ENCODE measurements at regions not wholly inside any gene's neighbourhood (a gene's known extent, or its start where the extent isn't known, plus 50 kb on each side); places are given as distances from the start of the nearest gene placed in this dataset.

DNA sequence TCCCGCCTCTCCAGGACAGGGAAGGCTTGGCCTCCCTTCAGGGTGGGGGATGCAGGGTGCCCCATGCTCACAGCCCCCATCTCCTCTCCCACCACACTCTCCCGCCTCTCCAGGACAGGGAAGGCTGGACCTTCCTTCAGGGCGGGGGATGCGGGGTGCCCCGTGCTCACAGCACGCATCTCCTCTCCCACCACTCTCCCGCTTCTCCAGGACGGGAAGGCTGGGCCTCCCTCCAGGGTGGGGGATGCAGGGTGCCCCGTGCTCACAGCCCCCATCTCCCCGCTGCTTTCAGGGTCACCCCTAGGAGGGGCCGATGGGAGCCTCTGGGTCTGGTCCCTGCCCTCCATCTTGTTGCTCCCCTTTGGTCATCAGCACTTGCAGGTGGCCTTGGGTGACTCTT, 348.0 kb downstream of the CTTN start:
- DNase-seq (ENCODE audit: low spot score in 2 of 2) (no peak), FAIRE-seq (no peak)

DNA sequence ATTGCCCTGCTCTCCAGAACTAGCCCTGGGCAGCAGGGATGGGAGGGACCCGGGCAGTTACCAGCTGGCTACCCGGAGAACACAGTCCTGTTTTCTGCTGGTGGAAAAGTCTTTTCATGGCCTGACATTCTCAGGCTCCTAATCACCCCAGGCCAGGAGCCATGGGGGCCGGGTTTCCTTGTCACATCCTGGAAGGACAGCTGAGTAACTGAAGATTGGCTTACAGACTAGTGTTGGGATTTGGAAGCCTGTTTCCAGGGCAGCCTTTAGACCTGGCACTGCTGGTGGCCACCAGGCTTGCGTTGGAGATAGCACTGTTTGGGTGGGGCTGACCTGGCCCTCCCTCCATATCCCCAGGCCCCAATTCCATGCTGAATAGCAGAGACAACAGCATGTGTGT, 349.0 kb downstream of the CTTN start:
- DNase-seq (ENCODE audit: low spot score in 2 of 2) = no peak
- no peak for FAIRE-seq

DNA sequence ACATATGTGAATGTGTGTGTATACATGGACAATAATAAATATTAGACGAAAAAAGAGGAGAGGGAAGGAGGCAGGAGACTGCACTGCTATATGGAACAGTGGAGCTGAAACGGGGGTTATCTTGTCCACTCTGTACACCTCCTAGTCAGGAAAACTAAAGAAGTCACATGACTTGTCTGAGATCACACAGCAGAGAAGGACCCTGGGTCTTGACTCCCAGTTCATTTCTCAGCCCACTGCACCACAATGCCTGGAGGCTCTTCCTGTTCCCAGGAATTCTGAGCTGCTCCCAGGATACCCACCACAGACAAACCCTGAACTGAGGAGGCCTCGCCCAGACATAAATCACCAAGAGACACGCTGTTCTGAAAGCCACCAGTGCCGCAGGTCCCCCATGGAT, 349.6 kb downstream of the CTTN start:
- DNase-seq (ENCODE audit: low spot score in 2 of 2) (no peak), FAIRE-seq (no peak)

DNA sequence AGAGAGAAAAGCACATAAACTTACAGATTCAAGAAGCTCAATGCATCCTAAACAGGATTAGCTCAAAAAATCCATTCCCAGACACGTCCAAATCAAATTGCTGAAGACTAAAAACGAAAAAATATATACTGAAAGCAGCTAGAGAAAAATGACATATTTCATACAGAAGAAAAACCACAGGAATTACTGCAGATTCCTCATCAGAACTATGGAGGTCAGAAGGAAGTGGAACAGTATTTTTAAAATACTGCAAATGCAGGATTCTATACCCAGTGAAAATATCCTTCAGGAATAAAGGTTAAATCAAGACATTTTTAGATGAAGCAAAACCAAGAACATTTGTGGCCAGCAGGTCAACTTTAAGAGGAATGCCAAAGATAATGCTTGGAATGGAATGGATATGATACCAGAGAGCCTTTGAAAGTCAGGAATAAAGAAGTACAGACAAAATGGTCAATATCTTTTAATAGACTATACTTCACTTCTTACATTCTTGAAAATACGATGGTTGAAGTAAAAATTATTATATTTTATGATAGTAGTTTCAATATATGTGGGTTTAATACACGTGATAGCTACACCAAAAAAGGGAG, 352.9 kb downstream of the CTTN start:
- DNase-seq (ENCODE audit: low spot score in 2 of 2) (no peak), FAIRE-seq (no peak)

DNA sequence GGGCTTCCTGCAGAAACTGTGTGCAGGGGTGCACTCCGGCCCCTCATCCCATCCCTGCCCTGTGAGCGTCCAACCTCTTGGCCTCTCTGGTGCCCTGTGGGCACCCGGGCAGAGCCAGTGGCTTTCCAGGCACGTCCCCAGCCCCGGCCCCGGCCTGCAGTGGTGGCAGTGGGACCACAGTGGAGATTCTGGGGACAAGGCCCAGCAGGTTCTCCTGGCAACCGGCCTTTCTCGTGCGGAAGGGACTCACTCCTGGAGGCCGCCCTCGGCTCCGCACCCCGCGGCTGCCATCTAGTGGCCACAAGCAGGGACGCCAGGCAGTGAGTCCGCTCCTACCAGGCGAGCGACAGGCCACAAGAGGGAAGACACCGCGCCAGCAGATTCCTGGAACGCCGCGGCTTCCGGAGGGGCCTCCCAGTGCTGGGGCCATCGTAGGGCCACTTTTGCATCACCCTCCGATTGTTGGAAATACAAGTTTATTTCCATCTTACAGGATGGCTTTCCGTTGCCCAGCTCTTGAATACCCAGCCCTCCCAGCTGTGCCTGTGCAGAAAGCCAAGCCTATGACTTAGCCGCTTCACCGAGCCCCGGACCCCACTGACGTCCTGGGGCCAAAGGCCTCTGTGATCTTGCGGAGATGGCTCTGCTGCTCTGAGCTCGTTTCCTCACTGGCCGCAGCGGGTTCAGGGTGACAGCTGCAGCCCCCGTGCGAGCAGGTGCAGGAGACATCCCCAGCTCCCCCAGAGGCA, 357.3 kb downstream of the CTTN start:
- DNase-seq (ENCODE audit: low spot score in 2 of 2) = peak; percentile 63 to 93
- no peak for FAIRE-seq

DNA sequence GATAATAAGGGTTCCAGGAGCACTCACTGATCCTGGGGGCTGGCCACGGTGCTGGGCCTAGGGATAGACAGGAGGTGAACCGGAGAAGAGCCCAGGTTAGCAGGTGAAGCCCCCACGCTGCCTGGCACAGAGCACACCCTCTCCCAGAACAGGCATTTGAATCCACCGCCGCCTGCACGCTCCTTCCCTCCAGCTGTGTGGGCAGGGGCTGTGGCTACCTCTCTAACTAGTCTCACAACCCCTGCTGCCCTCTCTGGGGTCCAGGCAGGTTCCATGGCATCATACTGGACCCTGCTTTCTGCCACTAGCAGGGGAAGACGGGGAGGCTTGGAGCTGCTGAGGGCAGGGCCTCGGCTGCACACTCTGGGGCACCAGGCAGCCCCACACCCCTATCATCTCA, 358.0 kb downstream of the CTTN start:
- DNase-seq (ENCODE audit: low spot score in 2 of 2) = no peak
- no peak for FAIRE-seq

DNA sequence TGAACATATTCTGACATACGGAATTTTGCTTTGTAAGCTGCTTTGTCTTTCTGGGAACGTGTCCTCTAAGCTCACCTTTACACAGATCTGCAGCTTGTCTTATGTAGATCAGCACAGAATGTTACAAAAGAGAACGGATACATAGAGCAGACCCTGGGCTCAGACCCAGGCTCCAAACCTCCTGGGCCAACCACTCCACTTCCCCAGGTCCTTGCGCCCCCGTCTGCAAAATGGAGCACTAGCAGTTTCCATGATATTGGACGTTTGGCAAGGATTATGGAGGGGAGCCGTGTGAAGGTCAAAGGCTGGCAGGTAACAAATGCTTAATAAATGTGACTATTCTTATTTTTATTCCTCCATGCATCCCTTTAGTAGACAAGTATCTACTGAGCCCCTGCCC, 358.4 kb downstream of the CTTN start:
- DNase-seq (ENCODE audit: low spot score in 2 of 2) (no peak), FAIRE-seq (no peak)

DNA sequence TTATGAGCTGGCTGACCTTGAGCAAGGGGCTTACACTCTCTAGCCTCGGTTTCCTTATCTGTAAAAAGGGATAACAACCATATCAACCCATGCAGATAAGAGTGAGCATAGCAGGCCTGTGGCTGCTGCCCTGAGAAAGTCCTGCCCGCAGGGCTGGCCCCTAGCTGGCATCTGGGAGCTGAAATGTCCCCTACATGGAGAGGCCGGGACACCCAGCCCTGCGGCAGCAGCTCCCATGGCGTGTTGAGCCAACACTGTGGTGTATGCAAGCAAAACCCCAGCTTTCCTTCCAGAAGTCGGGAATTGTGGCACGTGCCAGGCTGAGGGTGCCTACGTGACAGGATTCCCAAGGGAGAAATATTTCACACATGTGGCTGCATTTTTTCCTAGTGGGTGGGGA, 358.9 kb downstream of the CTTN start:
- FAIRE-seq (no peak), DNase-seq (ENCODE audit: low spot score in 2 of 2) (no peak)

DNA sequence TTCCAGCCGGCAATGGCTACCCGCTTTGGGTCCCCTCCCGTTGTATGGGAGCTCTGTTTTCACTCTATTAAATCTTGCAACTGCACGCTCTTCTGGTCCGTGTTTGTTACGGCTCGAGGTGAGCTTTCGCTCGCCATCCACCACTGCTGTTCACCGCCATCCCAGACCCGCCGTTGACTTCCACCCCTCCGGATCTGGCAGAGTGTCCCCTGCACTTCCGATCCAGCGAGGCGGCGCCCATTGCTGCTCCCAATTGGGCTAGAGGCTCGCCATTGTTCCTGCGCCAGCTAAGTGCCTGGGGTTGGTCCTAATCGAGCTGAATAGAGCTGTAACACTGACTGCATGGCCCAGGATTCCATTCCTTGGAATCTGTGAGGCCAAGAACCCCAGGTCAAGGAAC, 359.9 kb downstream of the CTTN start:
- FAIRE-seq (no peak), DNase-seq (ENCODE audit: low spot score in 2 of 2) (no peak)

DNA sequence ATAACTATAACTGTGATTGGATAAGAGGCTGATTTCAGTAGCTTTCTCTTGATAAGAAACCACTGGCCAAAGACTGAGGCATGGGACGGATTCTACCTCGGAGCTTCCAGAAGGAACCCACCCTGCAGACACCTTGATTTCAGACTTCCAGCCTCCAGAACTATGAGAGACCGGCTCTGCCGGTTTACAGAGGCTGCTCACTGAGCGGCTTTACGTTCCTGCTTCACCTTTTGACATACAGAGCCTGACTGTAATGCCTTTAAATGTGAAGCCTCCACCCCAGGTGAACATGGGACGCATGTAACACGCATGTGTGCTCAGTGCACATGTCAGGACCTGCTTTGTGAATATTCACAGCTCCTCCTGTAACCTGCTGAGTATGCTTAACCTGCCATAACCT, 361.5 kb downstream of the CTTN start:
- FAIRE-seq (no peak), DNase-seq (ENCODE audit: low spot score in 2 of 2) (no peak)

DNA sequence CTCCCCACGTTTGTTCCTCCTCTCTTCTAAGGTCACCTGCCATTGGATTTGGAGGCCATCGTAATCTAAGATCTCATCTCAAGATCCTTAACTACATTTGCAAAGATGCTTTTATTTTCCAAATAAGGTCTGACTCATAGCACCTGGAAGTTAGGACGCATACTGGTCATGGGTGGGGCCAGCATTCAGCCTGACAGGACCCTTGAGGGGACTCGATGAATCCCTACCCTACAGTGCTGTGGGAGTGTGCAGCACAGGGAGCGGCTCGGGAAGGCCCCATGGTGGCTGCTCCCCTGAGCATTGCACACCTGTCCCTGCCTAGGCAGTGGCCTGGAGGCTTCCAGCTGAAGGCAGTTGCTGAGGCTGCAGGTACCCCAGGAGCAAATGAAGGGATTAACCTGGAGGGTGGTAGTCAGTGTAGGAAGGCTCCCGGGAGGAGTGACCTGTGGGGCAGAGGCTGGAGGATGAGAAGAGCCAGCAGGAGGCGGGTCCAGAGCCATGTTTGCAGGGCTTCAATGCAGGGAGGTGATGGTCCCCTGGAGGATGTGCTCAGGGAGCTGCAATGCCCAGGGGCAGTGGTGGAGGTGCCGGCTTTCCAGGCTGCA, 362.2 kb downstream of the CTTN start:
- FAIRE-seq (no peak), DNase-seq (ENCODE audit: low spot score in 2 of 2) (no peak)

DNA sequence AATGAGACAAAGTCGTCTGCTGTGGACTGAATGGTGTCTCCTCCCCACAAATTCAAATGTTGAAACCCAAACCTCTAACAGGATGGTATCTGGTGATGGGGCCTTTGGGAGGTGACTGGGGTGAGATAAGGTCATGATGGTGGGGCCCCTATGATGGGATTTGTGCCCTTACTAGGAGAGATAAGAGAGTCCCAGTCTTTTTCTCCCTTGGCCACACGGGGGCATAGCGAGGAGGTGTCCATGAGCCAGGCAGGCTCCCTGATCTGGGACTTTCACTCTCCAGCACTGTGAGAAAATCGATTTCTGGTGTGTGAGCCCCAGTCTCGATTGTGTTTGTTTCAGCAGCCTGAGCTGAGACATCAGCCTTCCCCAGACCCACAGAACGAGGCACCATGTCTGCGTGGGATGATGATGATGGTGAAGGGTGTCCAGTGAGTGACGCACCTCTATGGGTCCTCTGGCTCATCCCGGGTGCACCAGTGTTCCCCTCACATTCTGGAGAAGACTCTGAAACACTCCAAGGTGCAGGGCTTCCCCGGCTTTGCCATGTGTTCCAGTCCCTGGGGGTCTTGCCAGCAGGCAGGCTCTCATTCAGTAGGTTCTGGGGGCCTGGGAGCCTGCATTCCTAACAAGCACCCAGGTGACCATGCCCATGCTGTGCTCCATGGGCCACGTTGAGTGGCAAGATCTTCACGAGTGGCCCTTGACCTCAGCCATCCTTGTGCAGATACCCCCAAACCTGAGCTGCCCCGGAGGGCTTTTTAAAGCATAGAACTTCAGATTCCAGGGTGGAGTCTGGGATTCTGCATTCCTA, 363.0 kb downstream of the CTTN start:
- no peak for DNase-seq (ENCODE audit: low spot score in 2 of 2)

DNA sequence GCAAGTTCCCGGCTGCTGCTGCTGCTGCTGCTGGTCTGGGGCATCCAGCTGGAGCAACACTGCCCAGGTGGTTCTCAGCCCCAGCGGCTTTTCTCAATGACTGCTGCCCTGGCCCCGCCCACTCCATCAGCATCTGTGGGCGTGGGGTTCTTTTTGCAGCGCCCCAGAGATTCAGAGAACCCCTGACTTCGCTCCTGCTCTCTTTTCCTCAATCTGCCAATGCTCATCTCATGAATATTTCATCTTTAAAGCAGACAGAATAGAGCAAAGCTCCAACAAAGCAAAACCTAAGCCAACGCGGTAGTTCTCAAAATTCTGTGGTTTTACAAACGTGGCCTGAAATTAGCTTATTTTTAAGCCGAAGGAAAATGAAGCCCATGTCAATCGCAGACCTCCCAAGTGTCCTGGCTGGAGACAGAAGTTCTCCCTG, 363.6 kb downstream of the CTTN start:
- FAIRE-seq = no peak
- no peak for DNase-seq (ENCODE audit: low spot score in 2 of 2)

More for the DNA sequence above, 363.0 kb downstream of the CTTN start:
- FAIRE-seq = no peak

DNA sequence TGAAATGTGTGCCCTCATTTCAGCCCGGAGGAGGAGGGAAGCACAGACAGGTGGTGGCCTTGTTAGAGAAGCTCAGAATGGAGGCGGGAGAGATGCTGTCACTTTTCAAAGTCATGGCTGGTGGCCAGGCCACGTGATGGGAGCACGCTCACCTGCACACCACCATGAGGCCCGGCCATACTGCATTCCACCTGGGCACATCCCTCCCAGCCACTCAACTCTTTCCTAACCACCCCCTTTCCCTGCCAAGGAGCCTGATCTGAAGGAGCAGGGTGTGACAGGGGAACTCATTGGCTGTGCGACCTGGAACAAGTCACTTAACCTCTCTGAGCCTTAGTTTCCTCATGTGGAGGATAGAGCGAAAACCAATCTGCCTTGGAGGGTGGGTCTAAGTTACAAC, 364.5 kb downstream of the CTTN start:
- DNase-seq (ENCODE audit: low spot score in 2 of 2) (no peak), FAIRE-seq (no peak)

DNA sequence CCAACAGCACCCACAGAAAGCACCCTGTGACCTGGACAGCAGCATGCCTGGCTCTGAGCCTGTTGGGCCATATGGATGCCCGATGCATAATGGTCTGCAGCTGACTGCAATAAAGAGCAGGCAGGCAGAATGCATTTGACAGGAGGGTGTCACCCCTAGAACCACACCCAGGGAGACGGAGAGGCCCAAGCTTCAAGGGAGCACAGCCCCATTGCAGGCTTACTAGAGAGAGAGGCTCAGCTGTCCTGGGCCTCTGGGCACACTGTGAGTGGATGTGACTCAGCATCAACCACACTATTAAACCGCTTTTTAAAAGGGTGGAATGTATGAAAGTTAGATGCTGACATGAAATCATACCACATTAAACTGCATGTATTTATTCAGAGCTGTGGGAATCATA, 365.3 kb downstream of the CTTN start:
- FAIRE-seq (no peak), DNase-seq (ENCODE audit: low spot score in 2 of 2) (no peak)

DNA sequence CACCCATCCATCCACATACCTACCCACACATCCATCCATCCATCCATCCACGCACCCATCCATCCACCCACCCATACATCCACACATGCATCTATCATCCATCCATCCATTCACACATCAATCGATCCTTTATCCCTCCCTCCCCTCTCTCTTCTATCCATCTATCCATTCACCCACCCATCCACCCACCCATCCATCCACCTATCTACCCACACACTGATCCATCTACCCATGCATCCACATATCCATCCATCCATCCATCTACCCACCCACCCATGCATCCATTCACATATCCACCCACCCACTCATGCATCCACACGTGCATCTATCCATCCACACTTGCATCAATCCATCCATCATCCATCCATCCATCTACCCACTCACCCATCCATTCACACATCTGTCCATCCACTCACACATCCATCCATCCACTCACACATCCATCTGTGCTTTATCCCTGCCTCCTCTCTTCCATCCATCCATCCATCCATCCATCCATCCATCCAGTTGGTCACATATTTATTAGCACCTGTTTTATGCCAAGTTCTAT, 366.1 kb downstream of the CTTN start:
- DNase-seq (ENCODE audit: low spot score in 2 of 2) (no peak), FAIRE-seq (no peak)

DNA sequence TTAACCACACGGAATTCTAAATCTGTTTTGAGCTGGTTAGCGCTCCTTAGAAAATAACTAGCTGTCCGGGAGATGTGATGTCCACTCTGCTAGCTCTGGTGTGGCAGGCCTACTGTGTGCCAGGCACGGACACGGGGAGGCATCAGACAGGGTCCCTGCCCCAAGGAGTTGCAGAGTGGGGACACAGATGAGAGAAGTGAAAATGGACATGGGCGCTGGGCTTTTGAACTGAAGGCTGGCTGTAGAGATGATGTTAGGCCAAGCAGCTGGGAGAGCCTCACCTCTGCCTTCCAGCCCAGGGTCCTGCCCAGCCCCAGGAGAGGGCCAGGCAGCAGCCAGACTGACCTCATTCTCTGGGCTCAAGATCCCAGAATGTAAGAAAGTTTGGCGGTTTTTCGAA, 368.6 kb downstream of the CTTN start:
- FAIRE-seq (no peak), DNase-seq (ENCODE audit: low spot score in 2 of 2) (no peak)

DNA sequence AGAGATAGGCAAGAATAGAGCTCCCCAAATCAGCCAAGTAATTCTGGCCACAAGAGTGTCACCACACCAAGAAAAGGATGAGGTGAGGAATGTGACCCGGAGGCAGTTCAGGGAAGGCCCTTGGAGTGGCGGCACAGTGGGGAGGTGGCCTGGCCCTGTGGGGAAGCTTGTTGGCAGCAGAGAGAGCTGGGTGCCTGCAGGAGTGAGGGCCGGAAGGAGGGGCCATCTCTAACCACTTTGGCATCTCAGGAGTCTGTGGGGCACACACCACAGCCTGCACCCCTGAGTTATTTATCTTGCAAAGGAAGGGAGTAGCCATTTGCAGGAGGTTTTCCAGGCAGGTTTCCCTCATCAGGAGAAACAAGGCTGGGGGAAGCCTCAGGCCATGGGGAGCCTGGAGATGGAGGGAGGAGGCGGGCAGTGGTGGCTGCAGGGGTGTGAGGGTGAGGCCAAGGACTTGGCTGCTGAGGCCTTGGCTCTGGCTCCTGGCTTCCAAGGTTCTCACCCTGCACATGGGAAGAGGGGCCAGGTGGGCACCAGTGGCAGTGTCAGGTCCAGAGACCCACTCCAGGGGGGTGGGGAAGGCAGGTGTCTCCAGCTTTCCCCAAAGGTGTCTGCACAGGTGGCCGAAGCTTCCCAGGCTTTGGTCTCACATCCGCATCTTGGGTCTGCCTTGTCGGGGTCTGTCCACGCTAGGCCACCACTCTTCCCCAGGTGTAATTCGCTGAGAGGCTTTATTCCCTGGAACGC, 370.2 kb downstream of the CTTN start:
- FAIRE-seq (no peak), DNase-seq (ENCODE audit: low spot score in 2 of 2) (no peak)

DNA sequence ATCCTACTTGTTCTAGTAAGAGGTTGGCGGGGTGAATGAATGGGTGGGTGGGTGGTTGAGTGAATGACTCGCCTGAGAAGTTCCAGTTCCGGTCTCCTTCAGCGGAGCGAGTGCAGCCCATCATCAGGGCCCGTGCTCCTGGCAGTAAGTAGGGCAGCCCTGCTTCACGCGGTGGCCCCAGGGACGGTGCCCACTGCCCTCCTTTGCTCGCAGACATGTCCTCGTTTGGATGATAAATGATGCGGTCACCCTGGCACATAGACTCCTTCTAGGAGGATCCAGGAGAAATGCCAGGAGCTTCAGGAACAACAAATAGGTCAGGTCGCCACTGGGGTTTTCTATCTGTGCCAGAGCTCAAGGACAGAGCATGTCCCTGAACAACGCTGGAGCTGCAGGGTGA, 370.8 kb downstream of the CTTN start:
- no peak for FAIRE-seq

DNA sequence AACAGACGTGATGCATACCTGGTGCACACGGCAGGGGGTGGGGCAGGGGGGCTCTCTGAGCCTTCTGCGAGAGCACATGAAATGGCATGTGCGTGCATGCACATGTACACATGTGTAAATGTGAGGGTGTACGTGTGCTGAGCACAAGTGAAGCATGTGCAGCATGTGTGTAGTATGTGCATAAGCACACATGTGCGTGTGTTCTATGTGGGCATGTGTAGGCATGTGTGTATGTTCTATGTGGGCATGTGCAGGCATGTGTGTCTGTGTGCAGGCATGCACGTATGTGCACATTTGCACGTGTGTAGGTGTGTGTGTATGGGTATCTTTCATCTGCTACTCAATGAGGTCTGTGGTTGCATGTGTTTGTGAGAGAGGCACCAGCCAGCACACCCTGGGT, 371.2 kb downstream of the CTTN start:
- FAIRE-seq (no peak), DNase-seq (ENCODE audit: low spot score in 2 of 2) (no peak)

More for the DNA sequence above, 370.8 kb downstream of the CTTN start:
- DNase-seq (ENCODE audit: low spot score in 2 of 2) = no peak
